Sigmoid colon (tissue), 4 donors: ENCODE measurements at regions not wholly inside any gene's neighbourhood (a gene's known extent, or its start where the extent isn't known, plus 50 kb on each side); places are given as distances from the start of the nearest gene placed in this dataset.

Experiments used
- POLR2AphosphoS5 ChIP-seq, 4 donors: sonication (generic); formaldehyde crosslinking; IDR thresholded peaks; one replicate each; pipeline ENCODE4 v1.6.1; 2017; ENCODE audit warnings: antibody characterized with exemption in 4 of 4
- TF ChIP-seq, protein P1 (sequence below), 4 experiments: fragments of 450-650 bp in 3 of 4; fragments of 200-600 bp in 1 of 4; IDR thresholded peaks; one replicate each; pipeline ENCODE4 v1.5.1; 2016 to 2019; ENCODE audit warnings: antibody characterized with exemption in 4 of 4, mild to moderate bottlenecking in 3 of 4, moderate library complexity in 2 of 4

DNA sequence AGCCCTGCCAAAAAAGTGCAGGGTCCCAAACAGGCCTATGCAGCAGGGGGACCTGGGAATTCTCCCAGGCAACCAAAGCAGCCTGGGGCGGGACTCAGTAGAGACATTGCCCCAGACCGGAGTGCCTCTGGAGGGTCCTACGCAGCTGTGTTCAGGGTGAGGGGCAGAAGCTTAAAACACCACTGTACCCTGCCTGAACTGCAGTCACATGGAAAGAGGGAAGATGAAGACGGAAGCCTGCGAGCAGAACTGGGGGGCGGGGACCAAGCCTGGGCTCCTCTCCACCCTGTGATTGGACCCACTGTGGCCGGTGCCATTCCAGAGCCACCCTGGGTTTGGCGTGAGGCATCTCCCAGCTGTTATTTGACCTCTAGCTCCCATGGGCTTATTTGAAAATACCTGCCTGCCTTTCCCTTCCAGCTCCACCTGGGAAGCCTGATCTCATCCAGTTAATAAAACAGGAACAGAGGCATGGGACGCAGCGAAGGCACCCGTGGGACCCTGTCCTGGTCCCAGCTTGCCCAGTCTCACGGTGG lies 183.1 kb downstream of the SMAD2 start:
- TF ChIP-seq, protein P1, sequence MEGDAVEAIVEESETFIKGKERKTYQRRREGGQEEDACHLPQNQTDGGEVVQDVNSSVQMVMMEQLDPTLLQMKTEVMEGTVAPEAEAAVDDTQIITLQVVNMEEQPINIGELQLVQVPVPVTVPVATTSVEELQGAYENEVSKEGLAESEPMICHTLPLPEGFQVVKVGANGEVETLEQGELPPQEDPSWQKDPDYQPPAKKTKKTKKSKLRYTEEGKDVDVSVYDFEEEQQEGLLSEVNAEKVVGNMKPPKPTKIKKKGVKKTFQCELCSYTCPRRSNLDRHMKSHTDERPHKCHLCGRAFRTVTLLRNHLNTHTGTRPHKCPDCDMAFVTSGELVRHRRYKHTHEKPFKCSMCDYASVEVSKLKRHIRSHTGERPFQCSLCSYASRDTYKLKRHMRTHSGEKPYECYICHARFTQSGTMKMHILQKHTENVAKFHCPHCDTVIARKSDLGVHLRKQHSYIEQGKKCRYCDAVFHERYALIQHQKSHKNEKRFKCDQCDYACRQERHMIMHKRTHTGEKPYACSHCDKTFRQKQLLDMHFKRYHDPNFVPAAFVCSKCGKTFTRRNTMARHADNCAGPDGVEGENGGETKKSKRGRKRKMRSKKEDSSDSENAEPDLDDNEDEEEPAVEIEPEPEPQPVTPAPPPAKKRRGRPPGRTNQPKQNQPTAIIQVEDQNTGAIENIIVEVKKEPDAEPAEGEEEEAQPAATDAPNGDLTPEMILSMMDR (IDR thresholded peaks at IDR 0.05): no peak
- no peak for TF ChIP-seq POLR2AphosphoS5 (IDR thresholded peaks at IDR 0.05)
